WTC11 (cell line): ENCODE measurements at regions not wholly inside any gene's neighbourhood (a gene's known extent, or its start where the extent isn't known, plus 50 kb on each side); places are given as distances from the start of the nearest gene placed in this dataset.

Source experiments
- ZBTB21 ChIP-seq: sonication (generic); formaldehyde crosslinking; IDR thresholded peaks from 2 replicates; pipeline ENCODE4 v1.8.1; 2023; ENCODE audit warnings: mild to moderate bottlenecking, missing genetic modification reagents, borderline replicate concordance
- ZNF263 ChIP-seq: sonication (generic); formaldehyde crosslinking; IDR thresholded peaks from 2 replicates; pipeline ENCODE4 v1.8.1; 2022; ENCODE audit warnings: low read depth, mild to moderate bottlenecking, moderate library complexity, missing genetic modification reagents
- TF ChIP-seq, protein P1 (sequence below): sonication (generic); formaldehyde crosslinking; IDR thresholded peaks from 2 replicates; pipeline ENCODE4 v1.8.1; 2023; ENCODE audit warnings: mild to moderate bottlenecking, missing genetic modification reagents

DNA sequence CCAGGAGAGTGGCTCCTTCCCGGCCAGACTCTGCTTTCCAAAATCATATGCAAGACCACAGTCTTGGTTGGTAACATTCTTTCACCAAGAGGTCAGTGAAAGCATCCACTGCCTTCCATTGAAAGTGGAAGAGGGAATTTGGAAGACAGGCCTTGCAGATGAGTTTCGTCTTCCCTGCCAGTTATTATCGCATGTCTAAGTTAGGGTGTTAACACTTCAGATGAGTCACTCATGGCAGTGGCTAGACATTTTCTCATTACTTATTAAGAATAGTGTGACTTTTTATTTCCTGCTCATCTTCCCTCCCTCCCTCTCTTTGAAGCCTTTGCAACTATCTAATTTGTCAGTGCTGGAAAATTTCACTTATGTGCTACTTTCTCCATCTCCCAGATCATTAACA lies 102.9 kb upstream of the EPB41L3 start:
- TF ChIP-seq, protein P1, sequence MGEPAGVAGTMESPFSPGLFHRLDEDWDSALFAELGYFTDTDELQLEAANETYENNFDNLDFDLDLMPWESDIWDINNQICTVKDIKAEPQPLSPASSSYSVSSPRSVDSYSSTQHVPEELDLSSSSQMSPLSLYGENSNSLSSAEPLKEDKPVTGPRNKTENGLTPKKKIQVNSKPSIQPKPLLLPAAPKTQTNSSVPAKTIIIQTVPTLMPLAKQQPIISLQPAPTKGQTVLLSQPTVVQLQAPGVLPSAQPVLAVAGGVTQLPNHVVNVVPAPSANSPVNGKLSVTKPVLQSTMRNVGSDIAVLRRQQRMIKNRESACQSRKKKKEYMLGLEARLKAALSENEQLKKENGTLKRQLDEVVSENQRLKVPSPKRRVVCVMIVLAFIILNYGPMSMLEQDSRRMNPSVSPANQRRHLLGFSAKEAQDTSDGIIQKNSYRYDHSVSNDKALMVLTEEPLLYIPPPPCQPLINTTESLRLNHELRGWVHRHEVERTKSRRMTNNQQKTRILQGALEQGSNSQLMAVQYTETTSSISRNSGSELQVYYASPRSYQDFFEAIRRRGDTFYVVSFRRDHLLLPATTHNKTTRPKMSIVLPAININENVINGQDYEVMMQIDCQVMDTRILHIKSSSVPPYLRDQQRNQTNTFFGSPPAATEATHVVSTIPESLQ (CRISPR knock-in tag), result no peak
- TF ChIP-seq ZBTB21, result no peak
- TF ChIP-seq ZNF263, result no peak
